Gastrocnemius medialis (tissue), 4 donors: ENCODE measurements at regions not wholly inside any gene's neighbourhood (a gene's known extent, or its start where the extent isn't known, plus 50 kb on each side); places are given as distances from the start of the nearest gene placed in this dataset.

Experiments
- ATAC-seq, 2 donors: fragments of 150-250 bp; one replicate each; pipeline ENCODE4 v1.9.1; 2016
- DNase-seq, 2 donors: peaks; one replicate each; pipeline ENCODE4 v3.0.0-alpha.2; 2019
- H3K27ac ChIP-seq, 4 donors: fragments of 200-600 bp; sonication (generic); 1 replicate in 1 of 4; 2 replicates in 3 of 4; pipeline ENCODE4 v1.5.1; 2016 to 2018; ENCODE audit warnings: mild to moderate bottlenecking in 2 of 4, moderate library complexity in 1 of 4
- H3K27me3 ChIP-seq, 3 donors: fragments of 200-600 bp; sonication (generic) in 2 of 3; 1 replicate in 1 of 3; 2 replicates in 2 of 3; pipeline versions ENCODE4 v1.5.1 to v1.6.0; 2016 to 2019; ENCODE audit warnings: mild to moderate bottlenecking in 1 of 3, moderate library complexity in 1 of 3
- H3K36me3 ChIP-seq, 2 donors: fragments of 200-600 bp; sonication (generic) in 1 of 2; one replicate each; pipeline ENCODE4 v1.5.1; 2017 to 2018
- H3K4me1 ChIP-seq, 2 donors: fragments of 200-600 bp; sonication (generic) in 1 of 2; one replicate each; pipeline ENCODE4 v1.5.1; 2016 to 2017; ENCODE audit warnings: mild to moderate bottlenecking in 2 of 2
- H3K4me3 ChIP-seq, 4 donors: fragments of 200-600 bp; sonication (generic) in 3 of 4; 1 replicate in 1 of 4; 2 replicates in 3 of 4; pipeline ENCODE4 v1.5.1; 2016 to 2019; ENCODE audit warnings: mild to moderate bottlenecking in 2 of 4
- H3K9me3 ChIP-seq, 3 donors: fragments of 200-600 bp; sonication (generic) in 2 of 3; 1 replicate in 1 of 3; 2 replicates in 2 of 3; pipeline ENCODE4 v1.5.1; 2016 to 2019
- CTCF ChIP-seq, 5 experiments: fragments of 450-650 bp in 3 of 5; fragments of 200-600 bp in 2 of 5; sonication (generic) in 2 of 5; IDR thresholded peaks in 4 of 5; conservative IDR thresholded peaks in 1 of 5; 1 replicate in 4 of 5; 2 replicates in 1 of 5; pipeline ENCODE4 v1.5.1; 2016 to 2019; ENCODE audit warnings: antibody characterized with exemption in 5 of 5, mild to moderate bottlenecking in 3 of 5, moderate library complexity in 3 of 5
- POLR2A ChIP-seq, 2 donors: fragments of 450-650 bp; IDR thresholded peaks; one replicate each; pipeline ENCODE4 v1.6.1; 2017; ENCODE audit warnings: antibody characterized with exemption in 2 of 2, mild to moderate bottlenecking in 2 of 2, moderate library complexity in 2 of 2
- in situ Hi-C, 4 donors: fragments of 200-750 bp; cut with MboI; loops; one replicate each; pipeline versions ENCODE4 v1.15.0 to v1.8.0; 2017; ENCODE audit warnings: low sequenced_read_pairs in 4 of 4
- intact Hi-C: fragments of 100-400 bp; cut with DNase I; formaldehyde crosslinking; loops from one replicate; pipeline ENCODE4 v1.15.1; 2023; ENCODE audit warnings: low total_unique reads

DNA sequence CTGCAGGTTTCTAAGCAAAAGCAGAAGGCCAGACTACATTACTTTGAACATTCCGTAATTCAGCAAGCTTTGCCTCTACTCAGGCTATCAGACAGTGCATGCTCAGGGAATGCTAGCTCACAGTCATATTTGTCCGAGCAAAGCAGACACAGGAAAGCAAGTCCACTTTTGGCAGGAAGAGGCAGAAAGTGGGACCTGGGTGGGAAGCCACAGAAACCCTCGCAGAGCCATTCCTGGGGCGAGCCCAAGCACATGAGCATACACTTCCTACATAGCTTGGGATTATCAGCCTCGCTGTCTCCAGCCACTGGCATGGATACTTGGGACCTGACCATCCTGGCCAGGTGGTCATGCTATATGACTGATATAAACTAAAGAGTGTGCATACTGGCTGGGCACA is 113.3 kb downstream of the TRIM29 start:
- DNase-seq (no peak), ATAC-seq (no peak)
- in situ Hi-C loops (no loop called here), intact Hi-C loops (no loop called here)
- no peak overlapping the region for H3K27ac ChIP-seq
- peaks cover 0 to 13% (median 0%) of the 10 kb centered on the region in 3 donors for H3K27me3 ChIP-seq
- no peaks in the 10 kb centered on the region for H3K36me3 ChIP-seq
- no peak overlapping the region for H3K4me3 ChIP-seq
- no peaks in the 10 kb centered on the region for H3K4me1 ChIP-seq
- no peaks in the 10 kb centered on the region for H3K9me3 ChIP-seq
- TF ChIP-seq CTCF (IDR thresholded peaks at IDR 0.05 in 4 of 5, conservative IDR thresholded peaks at IDR 0.05 in 1 of 5) (no peak), POLR2A (IDR thresholded peaks at IDR 0.05) (no peak)

DNA sequence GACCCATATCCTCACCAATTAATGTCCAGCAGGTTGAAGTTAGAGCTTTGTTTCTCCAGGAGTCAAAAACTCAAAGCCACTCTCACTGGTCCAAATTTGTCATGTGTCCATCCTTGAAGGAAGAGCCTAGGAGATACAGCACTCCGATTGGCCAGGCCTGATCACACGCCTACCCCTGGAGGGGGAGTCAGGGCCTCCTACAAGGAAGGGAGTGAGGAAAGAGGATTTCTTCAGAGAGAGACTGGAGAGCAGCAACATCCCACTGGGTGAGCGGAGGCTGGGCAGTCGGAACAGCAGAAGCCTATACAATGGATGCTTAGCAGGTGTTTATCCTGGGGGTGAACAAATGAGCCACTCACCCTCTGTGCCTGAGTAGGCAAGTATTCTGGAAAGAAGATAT is 113.9 kb downstream of the TRIM29 start:
- no peak for ATAC-seq
- Histone ChIP-seq H3K9me3 (no peaks in the 10 kb centered on the region), H3K4me3 (no peak overlapping the region), H3K36me3 (no peaks in the 10 kb centered on the region), H3K27ac (no peak overlapping the region), H3K27me3 (peaks cover 0 to 13% (median 0%) of the 10 kb centered on the region in 3 donors), H3K4me1 (no peaks in the 10 kb centered on the region)
- in situ Hi-C loops: no loop called here
- DNase-seq: no peak
- intact Hi-C loops: no loop called here
- TF ChIP-seq CTCF (IDR thresholded peaks at IDR 0.05 in 4 of 5, conservative IDR thresholded peaks at IDR 0.05 in 1 of 5): no peak
- TF ChIP-seq POLR2A (IDR thresholded peaks at IDR 0.05): no peak

DNA sequence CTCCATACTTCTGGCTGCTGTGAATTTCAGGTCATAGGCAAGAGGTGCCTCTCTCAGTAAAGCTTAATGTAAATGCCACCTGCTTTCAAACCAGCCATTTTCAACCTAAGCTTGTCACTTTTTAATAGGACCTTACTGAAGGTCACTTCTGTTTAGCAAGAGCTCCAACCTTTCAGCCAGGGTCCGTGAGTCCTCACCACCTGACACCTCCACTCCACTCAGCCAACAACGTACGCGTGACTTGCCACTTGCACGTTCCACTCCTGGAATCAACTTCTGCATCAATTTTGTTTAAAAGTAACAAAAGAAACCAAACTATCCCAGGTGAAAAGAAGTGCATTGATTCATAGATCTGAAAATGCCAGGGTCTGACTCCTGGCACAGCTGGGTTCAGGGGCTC is 114.4 kb downstream of the TRIM29 start:
- DNase-seq (no peak), ATAC-seq (no peak)
- no peaks in the 10 kb centered on the region for H3K9me3 ChIP-seq
- H3K36me3 ChIP-seq: no peaks in the 10 kb centered on the region
- intact Hi-C loops (no loop called here), in situ Hi-C loops (no loop called here)
- no peak for TF ChIP-seq CTCF (IDR thresholded peaks at IDR 0.05 in 4 of 5, conservative IDR thresholded peaks at IDR 0.05 in 1 of 5)
- TF ChIP-seq POLR2A (IDR thresholded peaks at IDR 0.05): no peak
- H3K4me3 ChIP-seq: no peak overlapping the region
- H3K4me1 ChIP-seq: no peaks in the 10 kb centered on the region
- H3K27ac ChIP-seq: no peak overlapping the region
- peaks cover 0 to 13% (median 0%) of the 10 kb centered on the region in 3 donors for H3K27me3 ChIP-seq

GRCh38 chr11:120023120-120023519 is 114.8 kb downstream of the TRIM29 start:
- intact Hi-C loops (no loop called here), in situ Hi-C loops (no loop called here)
- Histone ChIP-seq H3K4me1 (no peaks in the 10 kb centered on the region), H3K36me3 (no peaks in the 10 kb centered on the region), H3K9me3 (no peaks in the 10 kb centered on the region), H3K27me3 (peaks cover 0 to 14% (median 0%) of the 10 kb centered on the region in 3 donors), H3K4me3 (no peak overlapping the region), H3K27ac (no peak overlapping the region)
- DNase-seq (no peak), ATAC-seq (no peak)
- no peak for TF ChIP-seq POLR2A (IDR thresholded peaks at IDR 0.05)
- no peak for TF ChIP-seq CTCF (IDR thresholded peaks at IDR 0.05 in 4 of 5, conservative IDR thresholded peaks at IDR 0.05 in 1 of 5)

GRCh38 chr11:120022617-120023016 is 115.3 kb downstream of the TRIM29 start:
- H3K4me1 ChIP-seq: no peaks in the 10 kb centered on the region
- no peaks in the 10 kb centered on the region for H3K9me3 ChIP-seq
- H3K27ac ChIP-seq: no peak overlapping the region
- DNase-seq: no peak
- ATAC-seq: no peak
- intact Hi-C loops: no loop called here
- in situ Hi-C loops: no loop called here
- H3K36me3 ChIP-seq: no peaks in the 10 kb centered on the region
- H3K27me3 ChIP-seq: peaks cover 0 to 17% (median 0%) of the 10 kb centered on the region in 3 donors
- H3K4me3 ChIP-seq: no peak overlapping the region
- no peak for TF ChIP-seq POLR2A (IDR thresholded peaks at IDR 0.05)
- TF ChIP-seq CTCF (IDR thresholded peaks at IDR 0.05 in 4 of 5, conservative IDR thresholded peaks at IDR 0.05 in 1 of 5): no peak
